Activated CD8-positive, alpha-beta memory T cell treated with anti-CD3 and anti-CD28 coated beads, Interleukin-2, amount 50 U/mL, for 4 hours (primary cell): ENCODE measurements at regions not wholly inside any gene's neighbourhood (a gene's known extent, or its start where the extent isn't known, plus 50 kb on each side); places are given as distances from the start of the nearest gene placed in this dataset.

Experiments used
- DNase-seq: peaks from one replicate; pipeline ENCODE4 v3.0.0-alpha.2; 2020

DNA sequence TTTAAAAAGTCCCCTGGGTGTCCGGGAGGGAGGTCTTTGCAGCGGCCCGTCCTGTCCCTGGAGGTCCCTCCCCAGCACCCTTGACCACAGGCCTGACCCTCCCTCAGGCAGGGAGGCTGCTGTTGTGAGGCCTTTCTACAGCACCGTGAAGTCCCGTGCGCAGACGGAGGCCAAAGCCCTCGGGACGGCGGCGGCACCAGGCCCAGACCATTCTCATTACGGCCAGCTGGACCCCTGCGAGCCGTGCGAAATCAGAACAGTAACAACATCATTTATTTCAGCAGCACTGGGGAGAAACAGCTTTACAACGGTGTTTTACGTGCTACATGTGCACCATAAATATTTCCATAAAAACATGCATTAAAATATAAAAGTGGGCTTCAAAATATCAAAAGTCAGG is 101.4 kb upstream of the ACTRT2 start:
- no peak for DNase-seq

DNA sequence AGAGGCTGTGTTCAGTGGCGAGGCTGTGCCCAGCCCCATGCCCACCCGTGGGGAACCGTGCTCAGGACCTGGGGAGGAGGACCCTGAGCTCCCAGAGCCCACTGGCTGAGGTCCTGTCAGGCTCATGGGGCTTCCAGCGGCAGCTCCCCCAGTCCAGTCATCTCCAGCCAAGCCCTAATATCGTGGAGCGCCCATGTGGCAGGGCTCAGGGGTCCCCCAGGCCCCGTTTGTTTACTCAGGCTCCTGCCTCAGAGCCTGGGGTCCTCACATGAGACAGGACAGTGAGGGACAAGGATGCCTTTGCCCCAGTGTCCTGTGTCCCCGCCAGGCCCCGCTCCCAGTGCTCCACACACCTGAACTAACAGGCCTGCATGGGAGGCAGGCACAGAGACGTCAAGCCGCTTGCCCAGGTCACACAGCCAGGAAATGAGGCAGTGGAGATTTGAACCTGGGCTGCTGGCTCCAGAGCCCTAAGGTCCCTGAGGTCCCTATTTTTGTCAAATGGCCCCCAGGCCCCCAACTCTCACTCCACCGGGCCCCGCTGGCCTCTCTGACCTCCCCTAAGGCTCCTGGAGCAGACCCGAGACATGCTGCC is 100.7 kb upstream of the ACTRT2 start:
- no peak for DNase-seq

DNA sequence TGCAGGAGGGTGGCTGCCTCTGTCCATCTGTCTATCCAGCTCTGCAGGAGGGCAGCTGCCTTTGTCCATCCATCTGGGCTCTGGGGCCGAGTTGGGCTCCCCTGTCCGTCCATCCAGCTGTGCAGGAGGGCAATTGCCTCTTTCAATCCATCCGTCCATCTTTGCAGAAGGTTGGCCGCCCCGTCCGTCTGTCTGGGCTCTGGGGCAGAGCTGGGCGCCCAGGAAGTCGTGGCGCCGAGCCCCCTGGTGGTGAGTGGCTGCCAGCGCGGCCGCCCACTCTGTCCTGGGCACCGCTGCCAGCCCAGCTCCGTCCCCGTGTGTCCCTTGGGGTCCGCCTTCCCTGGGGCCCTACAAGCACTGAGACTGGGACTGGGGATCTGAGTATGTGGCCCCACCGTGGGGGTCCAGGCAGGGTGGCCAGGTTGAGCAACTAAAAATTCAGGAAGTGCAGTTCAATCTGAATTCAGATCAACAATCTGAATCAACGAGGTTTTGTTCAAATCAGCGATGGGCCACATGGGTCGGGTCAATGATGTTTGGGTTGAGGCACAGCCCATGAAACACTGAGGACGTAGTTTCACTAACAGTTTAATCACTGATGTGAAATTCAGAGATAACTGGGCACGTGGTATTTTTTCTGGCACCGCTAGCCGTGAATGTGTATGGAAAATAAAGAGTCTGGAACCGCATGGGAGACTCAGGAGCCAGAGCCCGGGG is 99.1 kb upstream of the ACTRT2 start:
- peak; percentile 44 for DNase-seq

DNA sequence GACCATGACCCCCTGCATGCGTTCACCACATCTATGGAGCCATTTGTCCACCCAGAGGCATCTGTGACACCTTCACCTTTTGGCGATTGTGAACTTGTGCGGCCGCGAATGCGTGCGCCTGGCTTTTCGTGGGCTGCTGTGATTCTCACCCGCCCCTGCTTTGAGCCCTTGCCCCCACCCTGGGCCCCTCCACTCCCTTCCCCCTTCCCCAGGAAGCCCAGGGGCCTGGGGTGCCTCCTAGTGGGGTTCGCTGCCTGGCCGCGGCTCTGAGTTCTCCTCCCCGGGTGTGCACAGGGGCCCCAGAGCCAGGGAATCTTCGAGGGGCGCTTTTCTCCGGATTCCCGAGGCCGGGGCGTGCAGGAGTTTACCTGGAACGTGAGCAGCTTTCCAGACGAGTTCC is 97.9 kb upstream of the ACTRT2 start:
- no peak for DNase-seq

DNA sequence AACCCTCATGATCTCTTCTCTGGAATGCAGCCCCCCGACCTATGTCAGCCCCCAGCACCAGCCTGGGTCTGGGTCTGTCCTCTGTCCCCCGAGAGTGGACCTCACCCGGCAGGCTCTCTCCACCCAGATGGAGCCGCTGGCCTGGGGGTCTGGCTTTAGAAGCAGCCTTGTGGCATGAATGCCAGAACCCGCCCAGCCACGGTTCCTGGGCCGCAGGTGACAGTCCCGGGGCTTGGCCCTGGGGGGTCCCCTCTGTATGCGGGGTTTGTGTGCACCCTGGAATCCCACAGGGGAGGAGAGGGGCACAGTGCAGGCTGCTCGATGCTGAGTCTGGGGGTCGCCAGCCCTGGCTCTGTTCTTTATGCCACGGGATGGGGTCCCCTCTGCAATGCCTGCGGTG is 96.0 kb upstream of the ACTRT2 start:
- DNase-seq, result no peak

DNA sequence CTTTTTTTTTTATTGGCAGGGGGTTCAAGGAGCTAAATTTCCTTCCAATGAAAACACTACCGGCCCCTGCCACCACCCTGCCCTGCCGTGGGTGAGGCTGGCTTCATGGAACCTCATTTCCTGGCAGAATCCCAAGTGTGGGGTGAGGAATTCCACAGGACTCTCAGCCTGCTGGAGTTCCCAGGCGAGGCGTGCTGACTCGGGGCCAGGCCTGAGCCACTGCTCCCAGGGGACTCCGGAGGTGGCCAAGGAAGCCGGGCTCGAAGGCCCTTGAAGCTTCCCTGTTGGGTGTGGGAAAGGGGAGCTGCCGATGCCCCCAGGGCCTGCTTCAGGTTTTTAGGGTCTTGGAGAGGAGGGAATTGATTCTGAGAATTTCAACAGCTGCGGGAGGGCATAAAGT is 95.3 kb upstream of the ACTRT2 start:
- DNase-seq, result no peak

DNA sequence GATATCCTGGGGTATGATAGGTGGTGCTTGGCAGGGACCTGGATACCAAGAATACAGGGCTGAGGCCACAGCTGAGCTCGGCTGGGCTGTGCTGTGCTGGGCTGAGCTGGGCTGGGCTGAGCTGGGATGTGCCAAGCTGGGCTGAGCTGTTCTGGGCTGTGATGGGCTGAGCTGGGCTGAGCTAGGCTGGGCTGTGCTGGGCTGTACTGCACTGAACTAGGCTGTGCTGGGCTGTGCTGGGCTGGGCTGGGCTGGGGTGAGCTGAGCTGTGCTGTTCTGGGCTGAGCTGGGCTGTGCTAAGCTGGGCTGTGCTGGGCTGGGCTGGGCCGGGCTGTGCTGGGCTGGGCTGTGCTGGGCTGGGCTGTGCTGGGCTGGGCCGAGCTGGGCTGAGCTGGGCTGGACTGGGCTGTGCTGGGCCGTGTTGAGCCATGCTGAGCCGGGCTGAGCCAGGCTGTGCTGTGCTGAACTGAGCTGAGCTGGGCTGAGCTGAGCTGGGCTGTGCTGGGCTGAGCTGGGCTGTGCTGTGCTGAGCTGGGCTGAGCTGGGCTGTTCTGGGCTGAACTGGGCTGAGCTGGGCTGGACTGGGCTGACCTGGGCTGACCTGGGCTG is 94.7 kb upstream of the ACTRT2 start:
- DNase-seq, result no peak

DNA sequence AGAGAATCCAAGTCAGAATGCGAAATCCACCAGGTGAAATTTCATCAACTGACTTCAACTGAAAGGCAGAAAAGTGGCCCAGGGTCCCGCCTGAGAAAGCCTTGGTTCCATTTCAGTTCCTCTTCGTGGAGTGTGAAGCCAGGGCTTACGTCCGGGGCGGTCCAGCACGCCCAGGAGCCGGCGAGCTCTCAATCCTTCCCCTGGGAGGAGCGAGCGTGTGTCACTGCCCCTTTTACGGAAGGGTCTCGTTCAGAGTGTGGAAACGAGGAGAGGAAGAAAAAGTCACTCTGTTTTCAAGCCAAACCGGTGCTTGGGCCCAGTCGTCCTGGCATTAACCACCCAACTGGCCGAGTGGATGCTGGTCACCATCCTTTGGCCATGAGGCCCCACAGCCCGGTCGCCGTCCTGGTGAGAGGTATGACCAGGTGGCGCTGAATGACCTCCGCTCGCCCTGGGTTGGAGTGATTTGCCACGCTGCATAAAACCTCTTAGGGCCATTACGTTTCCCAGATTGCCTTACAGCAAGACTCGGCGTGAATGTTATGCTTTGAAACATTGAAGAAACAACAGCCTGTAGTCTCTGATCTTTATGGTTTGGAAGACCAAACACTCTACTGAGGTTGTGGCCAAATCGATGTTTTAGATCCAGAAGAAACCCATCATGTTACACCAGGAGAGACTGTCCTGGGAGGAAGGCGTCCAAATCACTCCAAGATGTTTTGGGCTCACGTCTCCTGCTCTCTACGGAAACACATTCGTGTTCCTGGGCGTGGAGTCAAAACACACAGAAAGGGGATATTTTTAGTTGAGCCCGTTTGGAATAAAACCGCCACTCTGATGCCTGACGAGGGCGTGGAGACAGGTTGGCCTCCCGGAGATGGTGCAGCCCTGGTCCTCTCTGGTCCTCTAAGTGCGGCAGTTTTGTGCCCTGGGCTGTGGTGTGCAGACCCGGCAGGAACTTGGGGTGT is 93.6 kb upstream of the ACTRT2 start:
- DNase-seq, result no peak

DNA sequence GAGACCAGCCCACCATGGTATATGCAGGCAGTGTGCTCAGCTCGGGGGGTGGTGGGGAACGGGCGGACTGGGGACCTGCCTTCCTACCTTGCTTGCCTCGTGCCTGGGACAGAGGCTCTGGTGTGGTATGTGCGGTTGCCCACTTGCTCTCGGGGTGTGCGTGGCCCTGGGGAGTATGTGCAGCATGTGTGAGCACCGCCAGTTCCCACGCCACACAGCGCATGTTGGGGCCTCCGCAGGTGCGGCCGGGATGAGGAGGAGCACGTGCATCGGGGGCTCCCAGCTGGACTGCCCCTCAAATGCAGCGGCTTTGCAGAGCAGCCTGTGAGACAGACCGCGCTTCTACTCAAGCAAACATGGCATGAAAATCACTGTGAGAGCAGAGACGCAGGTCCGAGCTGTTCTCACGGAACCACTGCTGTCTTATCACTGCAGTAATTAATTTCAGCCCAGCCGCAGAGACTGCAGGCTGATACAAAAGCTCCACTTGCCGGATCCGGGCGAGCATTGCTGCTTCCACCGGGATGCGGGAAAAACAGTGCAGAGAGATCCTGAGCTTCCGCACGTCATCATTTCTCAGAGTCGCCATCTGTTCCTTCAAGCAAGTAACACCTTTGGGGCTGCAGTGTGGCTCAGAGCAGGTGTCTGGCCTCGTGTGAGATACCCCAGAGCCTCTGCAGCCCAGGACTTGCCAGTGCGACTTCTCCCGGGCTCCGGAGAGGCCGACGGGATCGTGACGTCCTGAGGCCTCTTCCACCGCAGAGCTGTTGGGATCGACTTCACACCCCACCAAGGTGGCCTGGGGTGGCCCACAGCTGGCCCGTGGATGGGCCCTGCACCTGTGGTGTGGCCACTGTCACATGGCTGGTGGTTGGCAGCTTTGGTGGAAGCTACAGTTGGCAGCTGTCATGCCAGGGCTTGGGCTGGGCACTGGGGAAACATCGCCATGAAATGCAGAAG is 92.6 kb upstream of the ACTRT2 start:
- DNase-seq, result no peak

DNA sequence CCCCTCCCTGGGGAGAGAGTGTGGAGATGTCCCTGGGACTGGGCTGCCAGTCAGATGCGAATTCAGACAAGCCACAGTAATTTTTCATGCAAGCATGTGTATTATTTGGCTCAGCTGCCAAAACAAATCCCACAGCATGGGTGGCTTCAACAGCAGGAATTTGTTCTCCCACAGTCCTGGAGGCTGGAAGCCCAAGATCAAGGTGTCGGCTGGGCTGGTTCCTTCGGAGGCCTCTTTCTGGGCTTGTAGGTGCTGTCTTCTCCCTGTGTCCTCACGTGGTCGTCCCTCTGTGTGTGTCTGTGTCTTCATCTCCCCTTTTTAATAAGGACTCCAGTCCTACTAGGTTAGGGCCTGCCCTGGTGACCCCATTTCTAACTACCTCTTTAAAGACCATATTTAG is 91.9 kb upstream of the ACTRT2 start:
- no peak for DNase-seq

DNA sequence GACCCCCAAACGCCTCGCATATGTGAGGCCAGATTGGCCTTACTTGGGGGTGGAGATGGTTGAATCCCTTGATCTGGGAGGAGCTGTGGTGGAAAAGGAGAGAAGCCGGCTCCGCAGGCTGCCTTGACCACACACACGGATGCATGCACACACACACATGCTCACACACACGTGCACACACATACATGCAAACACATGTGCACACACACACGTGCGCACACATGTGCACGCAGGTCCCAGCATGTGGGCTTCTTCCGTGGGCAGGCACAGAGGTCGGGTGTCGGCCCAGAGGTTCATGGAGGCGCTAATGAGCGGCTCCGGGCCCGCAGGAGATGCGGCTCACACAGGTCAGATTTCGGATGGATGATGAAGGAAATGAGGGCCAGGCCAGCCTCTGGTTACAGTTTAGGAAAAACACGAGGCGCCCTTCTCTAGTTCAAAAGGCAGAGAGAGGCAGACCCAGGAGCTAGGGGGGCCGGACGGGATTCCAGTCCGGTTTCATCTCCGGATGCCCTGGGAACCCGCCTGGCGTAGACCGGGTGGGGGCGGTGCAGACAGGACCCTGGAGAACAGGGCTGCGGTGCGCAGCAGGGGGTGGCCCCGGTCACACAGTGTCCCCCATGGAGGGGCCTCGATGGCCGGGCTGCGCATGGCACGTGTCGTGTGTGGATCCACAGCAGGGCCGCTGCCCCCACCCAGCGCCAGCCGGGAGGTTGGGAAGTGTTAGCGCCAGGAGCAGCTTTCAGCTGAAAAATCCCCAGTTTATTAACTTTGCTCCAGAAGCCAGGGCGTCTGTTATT is 91.1 kb upstream of the ACTRT2 start:
- no peak for DNase-seq

DNA sequence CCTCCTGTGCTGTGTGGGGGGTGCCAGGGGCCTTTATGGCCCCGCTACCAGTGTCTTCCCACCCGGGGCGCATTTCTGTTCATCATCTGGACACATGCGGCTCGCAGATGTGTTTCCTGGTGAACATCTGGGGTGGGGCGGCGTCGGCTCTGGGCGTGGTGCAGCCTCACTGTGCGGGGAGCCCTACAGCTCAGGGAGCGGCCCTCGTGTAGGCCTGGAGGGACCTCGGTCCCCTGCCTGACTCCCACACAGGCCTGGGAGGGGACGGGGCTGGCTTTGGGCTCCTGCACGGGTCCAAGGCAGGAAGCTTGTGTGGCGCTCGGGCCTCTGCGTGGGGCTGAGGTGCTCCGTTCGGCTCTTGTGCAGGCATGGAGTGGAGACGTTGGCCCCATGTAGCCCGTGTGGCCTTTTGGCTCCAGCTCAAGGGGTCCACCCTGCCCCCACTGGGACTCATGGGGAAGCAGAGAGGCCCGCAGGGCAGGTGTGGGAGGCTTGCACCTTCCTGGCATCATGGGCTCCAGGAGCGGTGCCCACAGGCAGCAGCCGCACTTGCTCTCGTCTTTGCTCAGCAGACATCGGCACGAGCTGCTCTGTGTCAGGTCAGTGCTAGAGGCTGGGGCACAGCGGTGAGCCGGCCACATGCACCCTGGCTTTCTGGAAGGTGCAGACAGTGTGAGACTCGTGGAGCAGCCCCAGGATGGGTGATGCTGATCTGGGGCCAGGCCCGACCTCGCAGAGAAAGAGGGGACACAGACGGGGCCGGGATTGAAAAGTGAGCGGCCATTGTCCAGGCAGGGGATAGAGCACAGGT is 90.1 kb upstream of the ACTRT2 start:
- no peak for DNase-seq

DNA sequence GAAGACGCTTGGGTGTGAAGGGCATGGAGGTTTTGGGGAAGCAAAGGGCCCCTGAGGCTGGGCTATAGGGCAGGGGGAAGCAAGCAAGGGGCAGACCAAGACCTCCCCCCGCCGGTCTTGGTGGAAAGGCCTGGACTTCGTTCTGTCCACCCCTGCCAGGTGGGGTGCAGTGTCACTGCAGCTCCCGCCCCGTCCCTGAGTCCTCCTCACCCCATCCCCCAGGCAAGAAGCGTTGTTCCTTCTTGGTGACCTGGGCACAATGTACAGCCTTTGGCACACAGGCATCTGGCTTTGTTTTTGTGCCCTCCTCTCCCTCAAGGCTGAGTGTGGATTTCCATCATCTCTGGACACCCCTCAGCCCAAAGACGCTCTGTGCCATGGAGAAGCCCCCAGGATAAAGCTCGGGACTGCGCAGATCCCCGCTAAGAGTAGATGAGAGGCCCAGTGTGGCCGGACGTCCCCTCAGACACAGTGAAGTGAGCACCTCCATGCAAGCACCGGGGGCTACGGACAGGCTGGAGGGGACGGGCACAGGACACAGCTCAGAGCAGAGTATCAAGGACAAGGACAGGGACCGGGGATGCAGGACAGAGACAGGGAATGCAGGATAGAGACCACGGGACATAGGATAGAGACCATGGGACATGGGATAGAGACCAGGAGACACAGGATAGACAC is 89.4 kb upstream of the ACTRT2 start:
- no peak for DNase-seq

DNA sequence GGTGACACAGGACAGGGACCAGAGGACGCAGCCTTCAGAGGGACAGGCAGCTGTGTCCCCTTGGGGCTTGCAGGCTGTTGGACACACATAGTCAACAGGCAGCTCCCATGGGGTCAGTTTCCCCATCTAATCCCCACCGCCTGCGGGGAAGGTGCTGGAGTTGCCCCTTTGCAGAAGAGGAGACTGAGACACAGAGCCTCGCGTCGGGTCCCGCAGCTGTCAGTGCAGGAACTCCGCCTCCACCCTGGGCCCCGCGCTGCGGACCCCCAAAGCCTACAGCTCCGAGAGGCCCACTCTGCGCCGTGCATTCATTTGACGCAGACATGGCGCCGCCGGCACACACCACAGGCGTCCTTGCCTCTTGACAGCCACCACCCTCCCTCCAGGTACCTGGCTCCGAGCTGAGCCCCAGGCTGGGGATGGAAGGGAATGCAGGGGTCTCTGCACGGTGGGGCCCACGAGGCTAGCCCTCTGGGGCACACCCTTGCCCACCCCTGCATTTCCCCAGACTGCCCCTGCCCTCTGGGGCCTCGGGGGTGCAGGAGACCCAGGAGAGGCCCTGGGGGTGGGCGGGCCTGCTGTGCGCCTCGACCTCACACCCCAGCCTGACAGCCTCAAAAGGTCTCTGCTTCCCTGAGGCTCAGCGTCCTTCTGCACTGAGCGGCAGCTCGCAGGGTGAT is 88.5 kb upstream of the ACTRT2 start:
- DNase-seq, result no peak

DNA sequence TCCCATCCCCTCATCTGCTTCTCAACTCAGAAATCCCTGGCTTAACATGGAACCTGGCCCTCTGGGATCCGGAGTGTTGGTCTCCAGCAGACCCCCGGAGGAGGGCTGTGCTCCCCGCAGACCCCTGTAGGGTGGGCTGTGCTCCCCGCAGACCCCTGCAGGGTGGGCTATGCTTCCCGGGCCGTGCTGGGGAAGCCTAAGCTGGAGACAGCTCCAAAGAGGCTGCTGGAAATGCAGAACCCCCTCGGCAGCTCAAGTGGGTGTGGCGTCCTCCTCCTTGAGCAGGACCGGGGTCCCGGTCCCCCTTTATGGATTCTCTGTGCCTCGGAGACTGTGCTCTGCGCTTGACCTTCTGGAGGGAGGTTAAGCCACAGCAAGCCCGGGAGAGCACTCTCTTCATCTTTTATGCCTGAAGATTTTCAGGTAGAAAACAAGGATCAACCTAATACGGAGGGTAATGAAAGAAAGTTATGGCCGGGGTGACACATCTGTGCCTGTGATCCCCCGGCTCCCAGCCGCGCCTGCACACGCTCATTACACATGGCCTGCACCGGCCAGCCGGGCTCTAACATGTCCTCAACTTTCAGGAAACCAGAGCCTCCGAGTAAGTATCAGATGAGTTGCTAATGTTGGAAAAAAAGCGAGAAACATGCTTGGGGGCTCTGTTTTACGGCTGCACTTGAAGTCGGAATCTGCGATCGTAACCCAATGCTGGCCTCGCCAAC is 87.7 kb upstream of the ACTRT2 start:
- DNase-seq, result no peak

DNA sequence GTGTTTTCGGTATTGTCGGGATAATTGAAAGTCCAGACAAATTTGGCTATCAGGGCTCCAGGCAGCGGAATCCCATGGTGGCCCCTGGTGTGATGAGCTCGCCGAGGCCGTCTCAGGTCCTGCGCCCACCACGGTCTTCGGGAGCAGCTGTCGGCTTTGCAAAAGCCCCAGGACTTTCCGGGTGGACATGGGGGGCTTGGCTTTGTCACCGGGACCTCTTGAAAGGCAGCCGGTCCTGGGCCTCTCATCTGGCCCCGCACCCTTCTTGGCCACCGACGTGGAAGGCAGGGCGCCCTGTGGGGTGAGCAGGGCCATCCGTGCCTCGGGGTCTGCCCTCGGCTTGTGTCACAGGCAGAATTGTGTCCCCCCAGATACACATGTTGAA is 87.1 kb upstream of the ACTRT2 start:
- DNase-seq, result no peak

DNA sequence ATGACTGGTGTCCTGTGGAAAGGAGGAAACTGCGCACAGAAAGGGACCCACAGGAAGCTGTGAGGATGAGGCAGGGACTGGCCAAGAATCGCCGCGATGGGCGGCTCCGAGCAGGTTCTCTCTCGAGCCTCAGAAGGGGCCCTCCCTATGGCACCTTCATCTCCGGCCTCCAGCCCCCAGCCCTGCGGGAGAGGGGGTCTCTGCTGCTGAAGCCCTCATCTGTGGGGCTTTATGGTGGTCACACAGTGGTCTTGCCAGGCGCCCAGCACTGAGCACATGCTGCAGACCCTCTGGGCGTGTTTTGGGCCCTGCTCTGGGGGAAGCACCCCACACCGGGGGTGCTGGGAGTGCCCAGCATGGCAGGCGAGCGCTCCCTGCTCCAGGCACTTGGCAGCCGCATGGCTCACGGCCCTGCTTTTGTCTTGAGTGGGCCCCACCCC is 86.6 kb upstream of the ACTRT2 start:
- DNase-seq, result no peak

DNA sequence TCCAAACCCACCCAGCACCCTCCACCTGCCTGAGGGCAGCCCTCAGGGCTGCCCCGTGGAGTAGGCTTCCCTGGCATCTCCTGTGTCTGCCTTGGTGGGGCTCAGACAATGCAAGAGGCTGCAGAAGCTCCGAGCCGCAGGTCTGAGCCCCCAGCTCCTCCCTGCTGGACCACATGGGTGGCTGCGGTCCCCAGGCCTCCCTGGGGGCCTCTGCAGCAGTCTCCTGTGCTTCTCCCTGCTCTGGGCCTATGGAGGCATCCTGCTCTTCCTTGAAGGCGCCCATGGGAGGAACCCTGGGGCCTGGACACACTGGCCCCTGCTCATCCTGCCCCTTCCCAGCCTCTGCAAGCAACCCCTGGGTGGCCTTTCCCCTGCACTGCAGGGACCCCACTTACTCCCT is 86.1 kb upstream of the ACTRT2 start:
- no peak for DNase-seq
